ENCODE measurements at regions not wholly inside any gene's neighbourhood (a gene's known extent, or its start where the extent isn't known, plus 50 kb on each side); places are given as distances from the start of the nearest gene placed in this dataset.
"Not testable (repeated sequence)": the region's sequence is repeated elsewhere in the genome, so short reads cannot be mapped to it uniquely, and the experiment has no call there.

DNA sequence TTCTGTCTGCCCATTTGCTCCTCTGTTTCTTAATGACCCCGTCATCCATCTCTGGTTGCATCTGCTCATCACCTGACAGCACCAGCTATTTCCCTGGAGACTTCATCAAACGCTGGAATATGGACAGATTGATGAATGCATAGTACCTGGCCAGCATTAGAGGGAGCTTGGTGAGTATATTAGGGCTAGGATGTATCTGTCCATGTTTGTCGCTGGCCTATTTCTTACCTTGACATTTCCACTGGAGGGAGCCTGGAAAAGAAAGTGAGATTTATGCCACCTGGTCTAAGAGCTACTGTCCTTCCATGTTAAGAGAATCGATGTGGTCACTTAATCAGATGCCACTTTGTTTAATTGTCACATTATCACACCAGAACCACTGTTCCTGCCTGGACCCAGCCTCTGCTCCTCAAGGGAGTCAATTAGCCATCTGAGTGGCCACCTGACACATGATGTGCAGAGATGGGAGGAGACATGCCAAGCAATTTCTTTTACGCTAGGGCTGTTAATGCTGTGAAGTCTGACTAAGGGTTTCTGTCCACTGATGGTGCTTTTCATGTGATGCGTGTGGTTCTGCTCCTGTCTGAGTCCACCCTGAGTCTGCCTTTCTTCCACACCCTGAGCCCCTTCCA is 75.3 kb upstream of the SFSWAP start:
- no peak for DNase-seq (ENCODE audit: low read depth in 2 of 3, low spot score in 1 of 3)

DNA sequence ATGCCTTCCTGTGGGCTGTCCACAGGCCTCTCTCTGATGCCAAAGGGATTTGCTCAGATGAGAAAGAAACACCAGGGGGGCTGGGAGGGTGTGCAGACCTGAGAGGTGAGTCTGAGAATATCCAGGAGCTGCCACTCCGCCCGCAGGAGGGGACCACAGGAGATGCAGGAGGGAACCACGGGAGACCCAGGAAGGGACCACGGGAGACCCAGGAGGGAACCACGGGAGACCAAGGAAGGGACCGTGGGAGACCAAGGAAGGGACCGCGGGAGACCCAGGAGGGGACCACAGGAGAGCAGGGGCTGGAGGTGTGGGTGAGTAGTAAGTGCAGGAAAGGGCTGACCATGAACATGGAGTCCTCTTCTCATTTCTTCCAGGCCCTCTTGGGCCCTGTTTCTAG is 74.6 kb upstream of the SFSWAP start:
- no peak for DNase-seq (ENCODE audit: low read depth in 2 of 3, low spot score in 1 of 3)

DNA sequence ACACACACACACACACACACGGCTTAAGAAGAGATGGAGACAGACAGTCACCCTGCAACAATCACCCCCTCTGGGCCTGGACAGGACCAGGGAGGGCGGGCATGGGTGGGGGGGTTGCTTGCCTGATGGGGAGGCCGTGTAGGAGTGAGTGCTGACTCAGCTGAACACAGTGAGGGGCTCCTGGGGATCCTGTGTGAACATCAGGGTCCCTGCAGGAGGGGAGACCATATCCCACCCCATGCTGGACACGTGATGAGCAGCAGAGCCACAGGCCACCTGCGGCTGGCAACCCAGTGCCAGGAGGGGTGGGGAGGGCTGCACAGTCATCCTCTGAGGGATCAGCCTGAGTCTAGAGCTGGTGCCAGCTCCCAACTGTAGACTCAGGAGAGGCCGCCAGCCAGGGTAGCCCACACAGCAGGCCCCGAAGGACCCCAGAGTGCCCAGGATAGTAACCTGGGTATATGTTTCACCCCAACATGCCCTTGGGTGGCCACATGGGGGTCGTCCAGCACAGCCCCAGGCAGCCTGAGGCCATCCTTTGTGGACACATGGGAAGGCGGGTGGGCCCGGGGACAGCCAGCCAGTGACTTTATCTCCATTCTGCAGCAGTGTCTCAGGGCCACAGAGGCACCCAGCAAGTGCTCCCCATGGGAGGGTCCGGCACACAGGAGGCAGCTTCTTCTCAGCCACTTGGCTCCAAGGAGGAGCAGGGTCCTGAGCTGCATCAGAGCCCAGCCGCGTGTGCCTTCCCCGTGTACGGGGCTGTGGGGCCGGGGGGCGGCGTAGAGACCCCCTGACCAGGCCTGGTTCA is 73.7 kb upstream of the SFSWAP start:
- no peak for DNase-seq (ENCODE audit: low read depth in 2 of 3, low spot score in 1 of 3)

DNA sequence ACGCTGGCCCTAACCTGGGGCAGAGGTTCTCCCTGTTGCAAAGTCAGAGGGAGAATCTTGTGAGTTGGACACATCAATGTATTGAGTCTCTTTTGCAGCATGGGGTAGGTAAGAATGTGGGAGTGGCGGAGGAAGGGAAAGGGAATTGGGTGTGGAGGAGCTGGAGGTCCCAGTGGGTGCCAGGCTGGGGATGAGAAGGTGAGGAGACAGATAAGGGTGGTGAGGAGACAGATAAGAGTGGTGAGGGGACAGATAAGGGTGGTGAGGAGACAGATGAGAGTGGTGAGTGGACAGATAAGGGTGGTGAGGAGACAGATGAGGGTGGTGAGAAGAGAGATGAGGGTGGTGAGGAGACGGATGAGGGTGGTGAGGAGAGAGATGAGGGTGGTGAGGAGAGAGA is 72.9 kb upstream of the SFSWAP start:
- DNase-seq (ENCODE audit: low read depth in 2 of 3, low spot score in 1 of 3), result no peak

DNA sequence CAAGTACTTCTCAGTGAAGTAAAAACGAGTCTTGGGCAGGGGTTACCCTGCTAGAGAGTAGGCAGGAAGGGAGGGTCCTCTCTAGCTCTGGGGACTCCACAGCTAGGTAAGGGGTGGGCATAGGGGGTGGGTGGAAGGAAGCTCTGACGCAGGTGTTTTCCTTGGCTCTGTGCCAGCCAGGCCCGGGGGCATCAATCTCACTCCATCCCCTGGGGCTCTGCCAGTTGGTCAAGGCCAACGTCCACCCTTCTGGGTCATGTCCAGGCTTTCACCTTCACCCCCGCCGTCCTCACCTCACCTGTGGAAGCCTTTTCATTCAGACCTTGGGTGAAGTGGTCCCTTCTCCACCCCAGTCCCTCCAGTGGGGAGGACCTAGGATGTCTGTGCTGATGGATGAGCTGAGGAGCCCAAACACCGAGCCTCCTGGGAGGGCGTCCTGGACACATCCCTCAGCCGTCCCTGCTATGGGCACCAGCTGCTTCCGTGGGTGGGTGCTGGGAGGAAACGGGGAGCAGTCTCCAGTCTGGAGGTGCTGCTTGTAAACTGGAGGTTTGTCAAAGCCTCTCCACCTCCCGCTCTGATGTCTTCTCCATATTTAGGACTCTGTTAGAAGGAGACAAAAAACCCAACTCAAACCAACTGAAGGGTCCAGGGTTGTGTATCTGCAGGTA is 71.5 kb upstream of the SFSWAP start:
- no peak for DNase-seq (ENCODE audit: low read depth in 2 of 3, low spot score in 1 of 3)

DNA sequence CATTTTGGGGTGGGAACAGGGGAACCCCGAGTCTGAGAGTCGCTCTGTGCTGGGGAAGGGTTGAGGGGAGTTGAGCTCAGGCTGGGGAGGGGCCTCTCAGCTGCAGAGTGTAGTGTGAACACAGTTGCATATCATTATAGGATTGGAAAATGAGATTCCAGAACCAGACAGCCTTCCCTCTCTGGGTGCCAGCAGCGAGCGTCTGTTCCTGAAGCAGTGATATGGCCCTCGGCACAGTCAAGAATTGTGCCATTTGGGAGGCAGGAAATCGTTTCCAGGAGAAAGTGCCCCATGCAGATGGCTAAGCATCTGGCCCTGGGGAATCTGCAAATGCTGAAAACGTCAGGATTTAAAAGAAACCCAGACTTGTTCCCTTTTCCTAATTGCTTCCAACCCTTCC is 70.4 kb upstream of the SFSWAP start:
- no peak for DNase-seq (ENCODE audit: low read depth in 2 of 3, low spot score in 1 of 3)

DNA sequence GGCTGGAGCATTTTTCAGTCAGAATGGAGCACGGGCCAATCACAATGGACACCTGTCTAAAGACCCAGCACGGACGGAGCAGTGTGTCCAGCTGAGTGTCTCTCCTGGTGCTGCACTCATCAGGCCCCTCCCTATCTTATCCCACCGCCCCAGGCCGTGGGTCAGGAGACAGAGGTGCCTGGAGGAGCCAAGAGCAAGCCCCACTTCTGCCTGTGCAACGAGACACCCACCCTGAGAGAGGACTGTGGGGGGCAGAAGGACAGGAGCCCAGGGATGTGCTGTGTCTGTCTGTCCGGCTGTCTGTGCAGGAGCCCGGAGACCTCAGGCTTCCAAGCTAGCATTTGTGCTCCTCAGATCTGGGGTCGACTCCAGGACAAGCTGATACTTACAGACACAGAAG is 69.6 kb upstream of the SFSWAP start:
- DNase-seq (ENCODE audit: low read depth in 2 of 3, low spot score in 1 of 3), result no peak

DNA sequence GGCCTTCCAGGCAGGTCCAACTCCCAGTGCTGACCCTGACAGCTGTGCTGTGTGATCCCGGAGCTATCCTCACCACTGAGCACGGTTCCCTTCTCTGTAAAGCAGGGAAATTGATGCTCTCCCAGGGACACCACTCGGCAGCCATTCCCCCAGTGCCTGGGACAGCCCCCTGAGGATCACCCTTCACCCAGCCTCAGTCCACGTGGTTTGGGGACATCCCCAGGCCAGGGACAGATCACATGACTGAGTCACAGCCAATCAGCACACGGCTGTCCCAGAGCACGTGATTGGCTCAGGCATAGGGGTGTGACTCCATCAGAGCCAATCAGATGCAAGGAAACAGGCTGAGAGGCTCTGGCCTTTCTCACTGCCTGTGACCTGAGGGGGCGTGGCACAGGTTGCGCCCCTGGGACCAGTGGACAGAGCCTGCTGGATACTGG is 68.8 kb upstream of the SFSWAP start:
- no peak for DNase-seq (ENCODE audit: low read depth in 2 of 3, low spot score in 1 of 3)

DNA sequence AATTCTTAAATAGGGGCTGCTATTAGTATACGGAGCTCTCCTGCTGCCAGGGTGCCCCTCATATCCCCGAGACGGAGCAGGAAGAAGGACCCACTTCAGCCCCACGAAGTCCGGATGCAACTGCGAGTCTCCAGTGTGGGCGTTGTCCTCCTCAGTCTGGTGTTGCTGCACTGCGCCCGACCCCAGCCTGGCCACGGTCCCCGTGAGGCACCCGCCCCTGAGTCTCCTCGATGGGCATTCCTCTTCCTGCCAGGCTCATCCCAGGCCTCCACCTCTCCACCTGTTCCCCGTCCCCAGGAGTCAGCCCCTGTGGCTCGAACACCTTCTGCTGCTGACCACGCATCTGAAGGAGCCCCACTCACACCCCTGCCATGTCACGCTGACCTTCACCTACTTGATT is 68.1 kb upstream of the SFSWAP start:
- no peak for DNase-seq (ENCODE audit: low read depth in 2 of 3, low spot score in 1 of 3)

DNA sequence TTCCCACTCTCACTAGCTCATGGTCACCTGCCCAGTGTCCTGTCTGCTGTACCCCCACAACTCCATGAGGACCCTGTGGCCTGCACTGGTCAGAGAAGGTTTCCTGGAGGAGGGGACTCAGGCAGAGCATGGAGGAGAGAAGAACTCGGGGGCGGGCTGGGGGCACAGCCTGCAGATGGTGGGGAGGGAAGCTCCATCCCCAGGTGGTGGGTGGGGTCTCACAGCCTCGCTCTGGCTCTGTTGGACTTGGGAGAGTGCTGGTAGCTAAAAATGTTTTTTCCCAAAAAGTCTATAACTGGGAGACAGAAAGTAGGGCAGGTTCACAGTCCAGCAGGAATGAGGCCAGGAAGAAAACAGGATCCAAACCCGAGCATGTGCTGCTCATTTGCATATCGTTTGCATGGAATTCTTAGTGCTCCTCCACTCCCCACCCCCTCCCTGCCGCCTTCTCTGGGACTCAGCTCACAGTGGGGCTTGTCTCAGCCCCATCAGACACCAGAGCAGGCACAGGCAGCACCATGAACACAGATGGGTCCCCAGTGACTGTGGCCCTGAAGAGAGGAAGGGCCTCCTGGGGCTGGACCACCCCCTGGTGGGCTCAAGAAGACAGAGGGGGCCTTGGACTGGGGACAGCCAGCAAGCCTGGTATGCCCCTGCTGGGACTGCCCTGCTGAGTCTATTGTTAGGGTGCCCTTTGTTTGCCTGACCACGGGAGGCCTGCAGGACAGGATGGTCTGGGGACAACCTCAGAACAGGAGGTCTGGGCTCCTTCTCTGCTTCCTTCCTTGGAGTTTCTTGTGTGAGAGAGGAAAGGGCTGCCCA is 67.0 kb upstream of the SFSWAP start:
- DNase-seq (ENCODE audit: low read depth in 2 of 3, low spot score in 1 of 3), result no peak

DNA sequence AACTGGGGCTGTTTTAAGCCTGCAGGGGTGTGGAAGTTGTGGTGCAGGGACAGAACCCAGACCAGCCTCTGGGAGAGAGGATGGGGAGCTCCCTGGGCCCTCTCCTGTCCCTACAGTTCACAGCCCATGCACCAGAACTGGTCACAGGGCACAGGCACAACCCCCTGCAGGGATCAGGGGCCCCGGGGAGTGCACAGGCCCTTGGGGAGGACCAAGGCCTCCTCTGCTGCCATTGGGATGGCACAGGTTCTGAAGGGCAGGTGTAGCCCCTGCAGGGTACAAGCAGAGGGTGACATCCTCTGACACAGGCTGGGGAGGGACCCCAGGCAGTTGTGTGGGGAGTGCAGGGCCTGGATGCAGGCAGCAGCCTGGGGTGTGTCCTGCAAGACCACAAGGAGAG is 66.4 kb upstream of the SFSWAP start:
- no peak for DNase-seq (ENCODE audit: low read depth in 2 of 3, low spot score in 1 of 3)

DNA sequence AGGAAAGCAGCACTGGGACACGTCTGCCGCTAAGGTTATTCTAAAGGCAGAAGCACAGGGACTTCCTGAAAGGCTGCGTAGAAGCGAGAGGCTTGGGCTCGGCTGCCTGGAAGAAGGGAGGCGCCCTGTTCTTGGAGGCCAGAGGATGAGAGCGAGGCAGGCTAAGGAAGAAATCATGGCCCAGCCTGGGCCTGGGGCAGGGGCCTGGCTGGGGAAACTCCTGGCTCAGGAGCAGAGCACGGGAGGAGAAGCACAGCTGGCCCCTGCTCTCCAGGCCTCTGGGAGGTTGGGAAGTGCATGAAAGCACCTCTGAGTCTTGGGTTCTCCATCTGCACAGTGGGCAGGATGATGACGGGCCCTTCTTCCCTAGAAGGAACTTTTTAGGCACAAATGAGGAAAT is 66.0 kb upstream of the SFSWAP start:
- DNase-seq (ENCODE audit: low read depth in 2 of 3, low spot score in 1 of 3), result not testable (repeated sequence)

DNA sequence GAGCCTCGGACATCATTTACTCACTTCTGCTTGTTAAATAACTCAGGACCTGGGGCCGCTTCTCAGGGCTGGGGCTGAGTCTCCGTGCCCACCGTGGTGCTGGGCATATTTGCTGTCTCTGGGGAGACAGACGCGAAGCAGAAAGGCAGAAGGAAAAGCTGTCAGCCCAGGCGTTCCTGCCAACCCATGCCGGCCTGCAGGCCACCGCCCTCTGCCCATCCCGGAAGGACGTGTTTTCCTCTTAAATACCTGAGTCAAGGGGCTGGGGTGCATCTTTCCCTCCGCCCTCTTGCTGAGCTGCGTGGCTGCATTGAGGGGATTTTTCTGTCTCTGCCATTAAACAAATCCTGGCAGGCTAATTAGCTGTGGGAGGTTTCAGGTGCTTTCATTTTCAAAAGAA is 65.3 kb upstream of the SFSWAP start:
- not testable (repeated sequence) for DNase-seq (ENCODE audit: low read depth in 2 of 3, low spot score in 1 of 3)

DNA sequence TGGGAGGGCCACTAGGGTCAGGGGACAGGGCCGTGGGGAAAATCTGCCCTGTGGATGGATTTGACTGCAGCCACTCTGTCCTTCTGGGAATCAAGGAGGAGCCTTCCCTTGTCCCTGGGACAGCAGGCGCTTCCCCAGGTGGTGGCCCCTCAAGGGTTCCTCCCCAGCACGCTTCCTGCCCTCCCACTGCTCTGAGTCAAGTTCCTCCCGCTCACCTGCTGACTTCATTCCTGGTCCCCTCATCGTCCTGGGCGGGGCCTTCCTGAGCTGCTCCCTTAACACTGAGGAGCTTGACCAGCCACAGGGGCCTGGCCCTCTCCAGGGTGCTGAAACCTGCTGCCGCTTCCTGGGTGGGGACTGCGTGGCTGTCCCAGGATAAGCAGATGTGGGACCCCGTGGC is 64.4 kb upstream of the SFSWAP start:
- DNase-seq (ENCODE audit: low read depth in 2 of 3, low spot score in 1 of 3), result not testable (repeated sequence)

DNA sequence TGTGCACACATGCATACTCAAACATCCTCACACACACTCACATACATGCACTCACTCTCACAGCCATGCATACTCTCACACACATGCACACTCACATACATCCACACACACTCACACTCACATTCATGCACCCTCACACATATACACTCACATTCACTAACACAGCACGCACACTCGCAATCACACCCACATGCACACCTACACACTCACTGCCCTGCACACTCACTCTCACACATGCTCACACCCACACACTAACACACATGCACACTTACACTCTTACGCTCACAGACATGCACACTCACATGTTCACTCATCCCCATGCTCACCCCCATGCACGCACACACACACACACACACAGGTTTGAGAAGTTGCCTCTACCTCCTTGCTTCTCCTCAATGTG is 63.2 kb upstream of the SFSWAP start:
- no peak for DNase-seq (ENCODE audit: low read depth in 2 of 3, low spot score in 1 of 3)

DNA sequence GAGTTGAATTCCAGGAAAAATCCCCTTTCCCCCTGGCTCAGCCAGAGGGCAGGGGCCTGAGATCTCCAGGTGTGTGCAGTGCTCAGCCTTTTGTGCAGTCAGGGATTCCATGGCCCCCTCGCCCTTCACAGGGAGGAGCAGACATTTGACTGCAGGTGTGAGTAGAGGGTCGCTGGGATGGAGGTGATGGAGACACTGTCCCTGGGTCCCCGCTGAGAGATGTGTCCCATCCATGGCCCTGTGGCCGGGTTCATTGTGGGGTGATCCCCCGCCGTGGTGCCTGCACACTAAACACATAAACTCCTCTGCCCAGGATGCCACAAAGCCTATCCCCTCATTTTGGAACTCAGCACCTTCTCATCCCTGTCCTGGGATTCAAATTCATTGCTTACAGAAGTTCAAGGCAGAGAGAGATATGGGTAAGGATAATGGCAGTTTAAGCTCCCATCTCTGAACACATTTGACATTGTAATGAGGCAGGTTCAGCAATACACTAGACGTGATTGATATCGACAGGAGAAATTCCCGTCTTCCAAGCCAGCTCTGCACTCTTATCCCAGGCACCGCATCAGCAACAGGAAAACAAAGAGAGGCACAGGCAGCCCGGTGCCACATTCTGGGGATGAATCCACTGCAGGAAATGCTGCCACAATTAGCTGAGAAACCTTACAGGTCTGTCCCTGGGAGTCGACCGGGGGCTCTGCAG is 55.3 kb upstream of the SFSWAP start:
- not testable (repeated sequence) for DNase-seq (ENCODE audit: low read depth in 2 of 3, low spot score in 1 of 3)

DNA sequence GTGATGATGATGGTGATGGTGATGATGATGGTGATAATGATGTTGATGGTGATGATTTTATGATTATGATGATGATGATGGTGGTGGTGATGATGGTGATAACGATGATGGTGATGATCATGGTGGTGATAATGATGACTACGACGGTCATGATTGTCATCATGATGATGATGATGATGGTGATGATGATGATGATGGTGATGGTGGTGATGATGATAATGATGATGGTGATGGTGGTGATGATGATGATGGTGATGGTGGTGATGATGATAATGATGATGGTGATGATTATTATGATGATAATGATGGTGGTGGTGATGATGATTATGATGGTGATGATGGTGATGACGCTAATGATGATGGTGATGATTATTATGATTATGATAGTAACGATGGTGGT is 54.1 kb upstream of the SFSWAP start:
- DNase-seq (ENCODE audit: low read depth in 2 of 3, low spot score in 1 of 3), result not testable (repeated sequence)

DNA sequence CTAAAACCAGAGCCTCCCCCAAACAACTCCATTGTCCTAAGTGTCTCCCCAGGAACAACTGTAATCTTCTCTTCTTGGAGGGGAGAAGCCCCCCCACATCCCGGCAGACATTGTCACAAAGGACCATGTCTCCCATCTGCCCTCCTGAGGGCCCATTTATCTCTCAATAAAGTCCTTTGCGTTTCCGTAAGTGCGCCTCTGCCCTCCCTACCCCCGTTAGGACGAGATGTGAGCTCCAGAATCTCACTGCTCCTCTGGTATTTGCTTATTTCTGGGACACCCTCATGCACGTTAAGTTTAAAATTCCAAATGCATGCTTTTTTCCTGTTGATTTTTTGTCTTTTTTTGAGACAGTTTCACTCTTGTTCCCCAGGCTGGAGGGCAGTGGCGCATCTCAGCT is 52.3 kb upstream of the SFSWAP start:
- DNase-seq (ENCODE audit: low read depth in 2 of 3, low spot score in 1 of 3), result not testable (repeated sequence)

DNA sequence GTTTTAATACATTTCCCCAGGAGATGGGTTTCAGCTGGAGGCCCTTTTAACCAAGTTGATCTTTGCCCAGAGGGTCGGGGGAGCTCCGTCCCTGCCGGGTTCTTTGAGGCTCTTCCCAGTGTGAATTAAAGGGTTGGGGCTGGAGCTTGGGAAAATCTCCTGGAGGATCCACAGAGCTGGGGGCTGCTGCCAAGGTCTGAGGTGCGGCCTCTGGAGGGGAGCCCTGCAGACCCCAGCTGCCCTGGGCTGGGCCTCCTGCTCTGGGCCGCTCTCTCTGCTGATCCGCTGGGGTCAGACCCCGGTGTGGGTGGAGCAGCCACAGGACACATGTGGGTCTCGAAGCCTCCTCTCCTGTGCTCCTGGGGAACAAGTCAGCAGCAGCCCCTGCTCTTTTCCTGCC is 51.4 kb upstream of the SFSWAP start:
- DNase-seq (ENCODE audit: low read depth in 2 of 3, low spot score in 1 of 3), result not testable (repeated sequence)

DNA sequence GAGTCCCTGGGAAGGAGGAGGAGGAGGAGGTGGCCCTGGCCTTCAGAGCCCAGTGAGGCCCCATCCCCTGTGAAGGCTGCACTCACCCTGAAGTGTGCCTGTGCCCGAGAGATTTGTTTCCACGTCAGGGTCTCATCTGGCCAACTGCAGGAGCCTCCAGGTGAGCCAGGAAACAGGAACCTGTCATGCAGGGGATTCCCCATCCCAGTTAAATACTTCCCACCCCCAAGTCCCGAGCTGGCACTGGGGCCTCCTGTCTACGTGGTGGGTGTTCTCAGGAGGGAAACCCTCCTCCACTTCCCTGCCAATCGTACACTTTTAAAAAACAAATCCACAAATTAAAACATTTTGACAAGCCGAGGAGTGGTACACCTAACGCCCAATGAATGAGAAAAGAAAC is 50.9 kb upstream of the SFSWAP start:
- not testable (repeated sequence) for DNase-seq (ENCODE audit: low read depth in 2 of 3, low spot score in 1 of 3)

DNA sequence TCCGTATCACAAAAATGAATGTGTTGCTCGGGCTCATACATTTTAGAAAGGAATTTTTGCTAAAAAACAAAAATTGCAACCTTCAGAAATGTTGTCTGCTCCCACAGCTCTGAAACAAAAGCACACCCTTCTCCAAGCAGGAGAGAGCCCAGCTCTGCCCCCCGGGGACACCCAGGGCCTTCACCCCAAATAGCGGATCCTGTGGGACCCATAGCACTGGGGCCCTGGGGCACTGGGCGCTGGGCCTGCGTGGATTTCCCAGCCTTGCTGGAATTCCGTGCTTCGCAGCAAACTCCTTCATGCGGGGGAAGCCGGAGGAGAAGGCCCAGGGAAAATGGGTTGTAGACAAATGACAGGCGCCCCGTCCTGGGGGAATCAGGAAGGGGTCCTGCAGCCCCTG is 50.5 kb upstream of the SFSWAP start:
- not testable (repeated sequence) for DNase-seq (ENCODE audit: low read depth in 2 of 3, low spot score in 1 of 3)
